Ecto neural progenitor cell (in vitro differentiated cells): ENCODE measurements at regions not wholly inside any gene's neighbourhood (a gene's known extent, or its start where the extent isn't known, plus 50 kb on each side); places are given as distances from the start of the nearest gene placed in this dataset.
A peak's percentile ranks its signal among the peaks of the same experiment; 100 is the strongest.

Experiments
- DNase-seq: peaks from one replicate; pipeline ENCODE4 v3.0.0-alpha.2; 2018; ENCODE audit warnings: low spot score

DNA sequence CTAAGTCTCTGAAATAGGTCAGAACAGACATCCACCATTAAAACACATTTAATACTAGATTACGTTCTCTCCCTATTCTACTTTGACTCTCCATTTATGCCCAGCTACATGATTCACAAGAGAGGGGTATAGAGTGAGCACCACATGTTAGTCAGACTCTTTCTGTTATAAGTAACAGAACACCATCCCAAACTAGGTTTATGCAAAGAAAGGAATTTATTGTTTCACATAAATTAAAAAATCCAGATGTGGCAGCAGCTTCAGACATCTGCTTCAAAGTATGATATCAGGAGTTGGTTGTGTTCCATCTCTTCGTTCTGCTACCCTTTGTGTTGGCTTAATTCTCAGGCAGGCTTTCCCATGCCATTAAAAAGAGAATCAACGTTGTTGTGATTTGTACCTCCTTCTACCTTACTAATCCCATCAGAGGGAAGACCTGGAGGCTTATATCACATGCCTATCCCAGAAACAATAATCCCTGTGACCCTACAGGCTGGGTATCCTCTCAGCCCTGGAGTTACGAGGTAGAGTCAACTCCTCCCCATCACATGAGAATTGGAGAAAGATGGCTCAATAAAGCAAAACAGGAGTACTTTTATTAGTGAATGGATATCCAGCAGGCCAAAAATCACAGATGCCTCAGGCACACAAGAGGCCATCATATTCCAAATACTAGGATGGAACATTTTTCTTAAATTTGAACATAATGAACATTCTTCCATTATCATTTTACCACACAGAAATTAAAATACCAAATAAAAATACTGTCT lies 163.2 kb downstream of the SLC7A11 start:
- DNase-seq: no peak

DNA sequence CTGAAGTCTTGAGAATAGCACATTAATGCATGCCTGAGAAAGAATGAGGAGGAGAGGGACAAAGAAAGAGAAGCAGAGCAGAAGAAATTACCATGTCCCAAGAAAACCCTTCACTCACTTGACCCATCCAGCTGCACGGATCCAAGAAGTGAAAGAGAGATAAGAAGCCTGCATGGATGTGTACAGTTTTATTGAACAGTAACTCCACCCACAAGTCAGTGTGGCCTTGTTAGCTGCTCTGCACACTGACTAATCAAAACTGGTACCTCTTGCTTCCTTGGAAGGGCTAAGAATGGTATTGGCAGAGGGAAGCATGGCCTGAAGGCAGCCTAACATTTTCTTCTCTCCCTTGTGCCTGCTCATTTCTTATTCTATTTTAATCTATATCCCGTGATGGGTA lies 163.9 kb downstream of the SLC7A11 start:
- no peak for DNase-seq

DNA sequence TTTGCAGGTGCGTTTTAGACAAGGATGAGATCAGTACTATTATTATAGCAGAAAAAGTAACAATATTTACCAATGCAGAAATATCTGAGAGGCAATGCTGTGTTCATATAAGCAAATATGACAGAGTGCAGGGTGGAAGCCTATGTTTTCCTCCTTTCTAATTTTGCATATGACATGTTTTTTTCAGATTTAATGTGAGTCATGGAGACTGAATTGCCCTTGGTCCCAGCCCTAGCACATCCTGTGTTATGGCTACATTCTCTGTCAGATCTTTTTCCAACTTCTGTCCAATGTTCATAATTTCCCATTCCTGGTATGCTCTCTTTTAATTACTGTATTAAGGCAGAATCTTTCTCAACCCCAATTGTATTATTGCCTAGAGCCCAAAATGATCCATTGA lies 165.6 kb downstream of the SLC7A11 start:
- DNase-seq: no peak

DNA sequence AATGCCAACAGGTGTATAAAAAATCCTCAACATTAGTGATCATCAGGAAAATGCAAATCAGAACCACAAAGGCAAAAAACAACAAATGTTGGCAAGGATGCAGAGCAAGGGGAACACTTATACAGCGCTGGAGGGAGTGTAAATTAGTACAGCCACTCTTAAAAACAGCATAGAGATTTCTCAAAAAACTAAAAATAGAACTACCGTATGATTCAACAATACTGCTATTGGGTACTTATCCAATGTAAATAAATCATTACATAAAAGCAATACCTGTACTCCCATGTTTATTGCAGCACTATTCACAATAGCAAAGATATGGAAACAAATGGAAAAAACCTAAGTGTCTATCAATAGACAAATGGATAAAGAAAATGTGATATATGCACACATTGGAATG lies 171.3 kb downstream of the SLC7A11 start:
- no peak for DNase-seq

DNA sequence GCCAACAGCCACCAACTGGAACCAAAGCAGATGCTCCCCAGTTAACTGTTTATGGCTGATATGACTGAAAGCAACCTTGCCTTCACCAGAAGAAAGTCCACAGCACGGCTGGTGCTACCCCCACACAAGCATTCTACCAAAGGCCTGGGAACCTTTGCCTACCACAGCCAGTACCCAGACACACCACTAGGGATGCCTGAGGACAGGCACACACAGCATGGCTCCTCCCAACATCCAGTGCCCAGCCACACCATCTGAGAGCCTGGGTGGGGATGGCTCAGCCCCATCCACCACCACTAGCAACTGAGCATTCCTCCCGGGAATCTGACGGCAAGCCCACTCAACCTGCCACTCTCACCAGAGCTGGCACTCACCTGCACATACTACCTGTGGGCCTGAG lies 178.6 kb downstream of the SLC7A11 start:
- DNase-seq: no peak

DNA sequence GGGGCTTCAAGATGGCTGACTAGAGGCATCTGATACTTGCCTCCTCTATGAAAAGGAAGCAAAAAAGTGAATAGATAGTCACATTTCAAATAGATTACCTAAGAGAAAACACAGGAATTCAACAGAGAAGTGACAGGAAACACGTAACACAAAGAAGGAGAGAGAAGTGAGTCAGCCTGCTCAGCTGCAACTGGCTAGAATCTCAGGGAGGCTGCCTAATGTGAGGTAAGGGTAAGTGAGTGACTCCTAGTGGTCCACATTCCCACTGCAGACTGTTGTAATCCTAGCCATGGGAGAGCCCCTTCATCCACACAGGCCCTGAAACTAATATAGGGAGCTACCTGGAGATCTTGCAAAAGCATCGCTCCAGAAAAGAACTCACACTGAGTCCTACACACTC lies 179.2 kb downstream of the SLC7A11 start:
- DNase-seq: no peak

DNA sequence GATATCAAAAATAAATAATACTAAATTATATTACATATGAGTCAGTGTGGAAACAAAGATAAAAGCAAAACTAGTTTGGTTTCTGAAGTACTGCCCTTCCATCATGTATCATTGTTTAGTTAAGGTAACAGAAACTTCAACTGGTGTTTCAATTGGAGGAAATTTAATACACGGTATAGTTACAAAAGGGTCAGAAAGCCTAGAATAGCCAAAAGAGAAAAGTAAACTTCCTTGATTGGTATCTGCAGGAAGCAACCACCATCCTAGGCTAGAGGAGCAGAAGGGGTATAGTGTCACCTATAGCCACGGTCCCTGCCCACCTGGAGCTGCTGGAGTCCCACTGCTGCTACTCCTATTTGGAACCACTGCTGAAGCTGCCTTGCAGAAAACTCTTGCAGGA lies 185.6 kb downstream of the SLC7A11 start:
- no peak for DNase-seq

DNA sequence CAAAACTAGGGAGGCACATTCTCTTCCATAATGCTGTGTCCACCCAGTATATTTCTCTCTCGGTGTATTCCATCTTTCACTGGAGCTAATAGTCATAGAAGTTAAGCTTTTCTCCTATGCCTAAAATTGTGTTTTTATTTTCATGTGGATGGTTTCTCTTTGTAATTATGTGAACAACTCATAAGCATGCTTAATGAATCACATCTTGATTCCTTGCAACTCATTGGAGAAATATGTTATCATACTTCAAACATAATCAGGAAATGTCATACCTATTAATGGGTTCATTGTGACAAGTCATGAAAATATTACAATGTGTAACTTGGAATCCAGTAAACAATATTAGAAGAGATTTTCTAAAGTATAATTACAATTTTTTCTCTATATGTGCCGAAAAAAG lies 186.3 kb downstream of the SLC7A11 start:
- no peak for DNase-seq

DNA sequence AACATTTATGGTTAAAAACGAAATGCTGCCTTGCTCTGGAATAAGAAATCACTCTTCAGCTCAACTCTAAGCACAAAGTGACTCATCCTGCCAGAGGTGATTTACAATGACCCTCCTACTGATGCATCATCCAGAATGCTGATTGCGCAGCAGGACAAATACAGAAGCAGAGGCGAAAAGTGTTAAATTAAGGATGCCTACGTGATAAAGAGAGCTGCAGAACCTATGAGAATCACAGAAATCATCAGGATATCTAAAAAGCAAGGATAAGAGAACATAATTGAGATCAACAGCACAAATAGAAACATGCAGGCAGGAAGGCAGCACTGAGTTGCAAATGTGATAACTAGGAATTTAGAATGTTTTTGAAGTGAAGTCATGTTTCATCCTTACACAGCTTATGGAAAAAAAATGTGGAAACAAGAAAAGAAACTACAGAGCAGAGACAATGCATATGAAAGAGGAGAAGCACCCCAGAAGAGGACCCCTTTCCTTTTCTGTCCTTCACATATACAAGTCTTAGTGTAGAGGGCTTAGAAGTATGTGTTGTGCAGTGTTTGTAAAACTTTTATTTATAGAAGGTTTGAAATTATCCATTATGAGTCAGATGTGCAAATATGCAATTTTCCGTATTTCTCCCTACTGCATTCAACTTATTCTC lies 188.4 kb downstream of the SLC7A11 start:
- no peak for DNase-seq

DNA sequence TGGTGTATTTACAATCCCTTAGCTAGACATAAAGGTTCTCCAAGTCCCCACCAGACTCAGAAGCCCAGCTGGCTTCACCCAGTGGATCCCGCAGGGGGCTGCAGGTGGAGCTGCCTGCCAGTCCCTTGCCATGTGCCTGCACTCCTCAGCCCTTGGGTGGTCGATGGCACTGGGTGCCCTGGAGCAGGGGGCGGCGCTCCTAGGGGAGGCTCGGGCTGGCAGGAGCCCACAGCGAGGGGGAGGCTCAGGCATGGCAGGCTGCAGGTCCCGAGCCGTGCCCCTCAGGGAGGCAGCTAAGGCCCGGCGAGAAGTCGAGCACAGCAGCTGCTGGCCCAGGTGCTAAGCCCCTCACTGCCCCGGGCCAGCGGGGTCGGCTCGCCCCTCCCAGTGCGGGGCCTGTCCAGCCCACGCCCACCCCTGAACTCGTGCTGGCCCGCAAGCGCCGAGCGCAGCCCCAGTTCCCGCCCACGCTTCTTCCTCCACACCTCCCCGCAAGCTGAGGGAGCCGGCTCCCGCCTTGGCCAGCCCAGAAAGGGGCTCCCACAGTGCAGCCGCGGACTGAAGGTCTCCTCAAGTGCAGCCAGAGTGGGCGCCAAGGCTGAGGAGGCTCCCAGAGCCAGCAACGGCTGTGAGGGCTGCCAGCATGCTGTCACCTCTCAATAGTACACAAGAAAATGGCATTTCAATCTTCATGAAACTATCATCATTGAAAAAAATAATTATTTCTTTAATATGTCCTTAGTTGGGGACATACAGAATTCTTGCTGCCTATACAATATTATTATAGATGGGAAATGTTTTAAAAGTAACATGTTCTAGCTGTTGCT lies 189.1 kb downstream of the SLC7A11 start:
- no peak for DNase-seq

DNA sequence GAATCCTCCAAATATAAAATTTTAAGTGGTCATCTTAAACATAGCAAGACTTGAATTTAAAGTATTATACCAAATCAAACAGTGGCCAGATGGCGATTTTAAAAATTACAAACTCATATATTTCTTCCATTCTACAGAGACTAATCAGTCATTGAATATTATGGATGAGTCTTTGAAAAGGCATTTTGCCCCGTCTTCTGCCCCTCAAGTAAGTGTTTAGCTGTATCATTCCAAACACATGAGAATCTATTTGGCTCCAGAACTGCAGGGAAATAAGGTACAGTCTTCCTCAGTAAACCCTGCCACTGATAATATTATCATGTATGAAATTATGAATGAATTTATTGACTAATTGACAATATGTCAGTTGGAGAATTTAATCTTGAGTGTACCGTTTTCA lies 191.0 kb downstream of the SLC7A11 start:
- DNase-seq: no peak

DNA sequence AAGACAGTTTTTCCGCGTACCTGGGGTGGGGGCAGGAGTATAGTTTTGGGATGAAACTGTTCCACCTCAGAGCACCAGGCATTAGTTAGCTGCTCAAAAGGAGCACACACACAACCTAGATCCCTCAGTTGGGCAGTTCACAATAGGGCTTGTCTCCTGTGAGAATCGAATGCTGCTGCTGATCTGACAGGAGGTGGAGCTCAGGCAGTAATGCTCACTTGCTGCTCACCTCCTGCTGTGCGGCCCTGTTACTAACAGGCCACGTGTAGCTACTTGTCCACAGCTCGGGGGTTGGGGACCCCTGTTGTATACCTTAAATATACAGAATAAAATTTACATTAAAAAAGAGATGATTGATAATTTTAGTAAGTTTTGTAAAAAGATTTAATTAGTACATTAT lies 191.5 kb downstream of the SLC7A11 start:
- DNase-seq: peak; percentile 62

DNA sequence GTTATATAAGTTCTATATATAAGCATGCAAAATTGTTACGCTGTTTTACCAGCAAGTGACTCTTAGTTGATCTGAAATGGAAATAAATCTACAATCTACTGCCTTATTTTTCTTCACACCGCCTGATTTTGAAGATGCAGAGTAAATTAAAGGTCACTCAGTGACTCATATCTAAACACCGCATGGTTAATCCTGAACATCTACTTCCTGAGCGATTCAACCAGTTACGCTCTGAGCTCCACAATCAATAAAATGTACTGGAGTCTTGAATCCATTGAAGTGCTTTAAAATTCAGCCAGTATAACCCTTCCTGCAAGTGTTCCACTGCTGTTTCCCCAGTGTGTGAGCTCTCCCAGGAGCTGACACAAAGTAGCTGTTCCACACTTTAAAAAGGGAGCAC lies 192.8 kb downstream of the SLC7A11 start:
- no peak for DNase-seq

DNA sequence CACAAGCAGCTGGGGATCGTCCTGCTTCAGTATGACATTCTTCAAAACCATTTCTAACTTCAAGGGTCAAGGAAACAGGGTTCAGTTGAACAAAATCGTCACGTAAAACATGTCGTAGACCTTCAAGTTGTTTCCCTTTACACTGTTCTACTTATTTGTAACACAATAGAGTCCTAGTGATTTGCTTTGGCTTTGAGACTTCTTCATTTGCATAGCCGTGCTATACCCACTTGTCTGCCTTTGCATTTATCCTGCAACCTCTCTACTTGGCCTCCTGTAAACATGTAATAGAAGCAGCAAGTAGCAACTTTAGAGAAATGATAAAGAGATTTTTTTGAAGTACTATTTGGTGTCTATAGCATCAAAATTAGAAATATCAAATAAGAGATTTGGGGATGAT lies 194.9 kb downstream of the SLC7A11 start:
- DNase-seq: no peak

DNA sequence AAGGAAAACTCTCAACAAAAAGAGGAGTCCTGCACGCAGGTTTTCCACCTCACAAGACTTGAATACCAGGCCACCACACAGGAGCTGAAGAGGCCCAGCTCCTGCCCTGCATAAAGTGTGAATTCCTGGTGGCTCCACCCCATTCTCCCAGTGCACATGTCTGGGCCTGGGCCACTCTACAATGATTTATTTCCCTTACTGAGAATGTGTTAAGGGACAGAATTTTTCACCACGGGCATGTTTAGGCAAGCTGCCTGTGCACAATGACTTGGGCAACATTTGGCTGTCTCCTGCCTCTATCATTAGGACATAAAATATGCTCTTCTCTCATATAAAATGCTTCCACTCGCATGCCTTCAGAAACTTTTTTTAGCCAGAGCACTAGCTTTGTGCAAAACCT lies 197.1 kb downstream of the SLC7A11 start:
- DNase-seq: no peak

DNA sequence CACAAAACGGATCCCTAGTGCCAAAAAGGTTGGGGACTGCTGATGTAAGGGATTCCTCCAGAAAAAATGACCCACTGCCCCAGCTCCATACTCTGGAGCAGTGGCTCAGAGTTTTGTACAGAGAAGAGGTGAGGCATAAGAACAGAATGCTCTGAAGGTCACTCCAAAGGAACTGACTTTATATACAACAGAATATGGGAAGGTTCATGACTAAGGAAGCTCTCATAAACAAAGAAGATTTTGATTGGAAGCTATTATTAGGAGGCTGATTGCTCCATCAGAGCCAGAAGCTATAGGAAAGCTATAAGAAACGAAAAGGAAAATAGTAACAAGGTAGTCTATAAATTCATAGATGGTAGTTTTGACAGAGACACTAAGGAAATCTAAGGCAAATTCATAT lies 203.1 kb downstream of the SLC7A11 start:
- DNase-seq: no peak

DNA sequence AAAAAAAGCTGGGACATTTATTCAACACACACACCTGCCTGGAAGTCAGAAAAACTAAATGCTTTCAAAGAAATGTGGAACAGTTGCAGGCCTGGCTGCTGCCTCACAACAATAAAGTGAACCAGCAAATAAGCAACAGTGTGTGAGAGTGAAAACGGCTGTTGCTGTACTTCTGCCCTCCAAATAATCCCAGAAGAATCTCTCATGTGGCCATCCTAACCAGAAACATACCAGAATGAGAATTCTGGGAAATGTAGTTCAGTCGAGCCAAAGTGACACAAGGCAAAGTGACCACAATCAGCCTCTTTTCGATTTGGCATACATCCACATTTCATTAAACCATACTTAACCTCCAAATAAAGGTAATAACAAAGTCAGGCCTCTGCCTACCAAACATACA lies 204.5 kb downstream of the SLC7A11 start:
- no peak for DNase-seq

DNA sequence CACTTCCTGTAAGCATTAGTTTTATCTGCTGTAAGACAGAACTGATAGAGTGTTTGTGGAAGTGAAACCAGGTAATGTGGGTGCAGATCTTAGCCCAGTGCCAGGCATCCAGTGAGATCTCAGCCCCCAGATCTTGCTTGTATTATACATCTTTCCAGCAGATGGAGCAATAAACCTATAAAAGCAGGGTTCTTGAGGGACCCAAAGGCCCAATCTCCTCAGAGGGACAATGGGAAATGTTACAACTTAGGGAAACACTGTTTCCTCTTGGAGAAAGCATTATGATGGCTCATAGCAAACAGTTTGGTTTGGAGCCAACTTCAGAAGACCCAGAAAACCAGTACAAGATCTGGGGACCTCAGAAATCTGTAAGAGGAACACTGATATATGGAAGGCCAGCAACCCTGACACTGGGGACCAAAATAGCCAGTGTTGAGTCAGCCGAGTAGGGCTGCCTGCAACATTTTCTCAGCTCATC lies 206.3 kb downstream of the SLC7A11 start:
- DNase-seq: no peak

DNA sequence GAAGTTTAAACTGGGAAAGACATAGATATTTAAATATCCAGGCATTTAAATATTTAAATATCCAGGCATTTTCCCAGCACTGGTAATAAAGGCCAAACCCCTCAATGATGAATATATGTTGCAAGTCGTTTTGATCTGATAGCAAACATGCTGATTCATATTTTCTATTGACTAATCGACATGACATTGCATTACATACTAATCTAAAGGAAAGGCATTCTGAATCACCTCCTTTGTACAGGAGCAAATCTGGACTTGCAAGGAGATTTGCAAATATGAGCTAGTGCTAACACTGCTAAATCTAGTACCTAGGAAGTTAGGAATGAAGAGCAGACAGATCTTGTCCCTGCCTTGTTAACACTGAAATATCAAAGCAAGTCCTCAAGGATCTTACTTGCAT lies 207.3 kb downstream of the SLC7A11 start:
- no peak for DNase-seq

DNA sequence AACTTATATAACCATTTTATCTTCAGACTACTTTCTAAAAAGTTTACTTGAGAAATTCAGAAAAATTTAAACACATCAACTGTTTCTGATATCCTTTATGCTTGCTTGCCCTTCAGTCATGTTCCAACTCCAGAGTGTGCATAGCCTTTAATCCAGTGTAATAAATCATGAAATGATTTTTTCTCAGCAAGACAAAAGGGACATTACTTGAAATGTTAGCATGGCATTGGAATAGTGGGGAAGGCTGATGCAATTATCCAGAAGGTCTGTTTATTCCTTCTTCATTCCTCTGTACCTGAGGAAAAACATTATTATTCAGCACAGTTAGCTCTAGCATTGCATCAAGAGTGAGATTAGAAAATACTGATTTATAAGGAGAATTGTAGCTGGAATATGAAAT lies 209.9 kb downstream of the SLC7A11 start:
- DNase-seq: no peak

DNA sequence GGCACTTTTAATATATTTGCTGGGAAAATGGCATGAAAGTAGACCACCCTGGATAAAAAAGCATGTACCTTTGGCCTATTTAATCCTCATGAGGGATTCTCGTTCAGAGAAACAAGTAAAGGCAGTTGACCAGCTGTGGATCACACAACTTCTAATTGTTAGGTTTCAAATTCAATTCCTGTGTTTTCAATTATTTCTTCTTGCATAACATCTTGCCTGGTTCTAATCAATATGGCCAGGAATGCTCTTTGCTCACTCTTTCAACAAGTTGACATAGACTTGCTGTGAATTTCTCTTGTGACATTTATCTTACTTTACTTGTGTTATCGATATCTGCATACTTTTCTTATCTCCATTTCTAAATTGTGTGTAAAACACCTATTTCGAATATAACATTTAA lies 211.8 kb downstream of the SLC7A11 start:
- no peak for DNase-seq

DNA sequence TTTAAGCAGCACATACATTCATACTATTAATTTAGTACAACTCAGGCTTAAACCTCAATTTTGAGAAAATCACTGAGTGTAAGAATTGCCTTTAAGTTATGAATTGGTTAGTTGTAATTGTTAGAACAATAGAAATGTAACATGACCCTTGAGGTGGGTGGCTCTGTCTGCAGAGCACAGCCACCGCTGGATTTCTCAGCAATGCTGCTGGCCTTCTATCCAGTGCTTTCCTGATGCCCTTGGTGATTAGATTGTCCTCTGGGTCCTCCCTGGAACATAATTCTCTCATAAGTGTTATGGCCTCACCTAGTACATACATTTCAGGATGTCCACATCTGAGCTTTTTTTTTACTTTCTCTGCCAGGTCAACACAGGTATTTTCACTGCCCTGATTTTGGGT lies 213.2 kb downstream of the SLC7A11 start:
- DNase-seq: no peak
